H1 (cell line): ENCODE measurements at regions not wholly inside any gene's neighbourhood (a gene's known extent, or its start where the extent isn't known, plus 50 kb on each side); places are given as distances from the start of the nearest gene placed in this dataset.

Experiments
- CTCF ChIA-PET: fragments of 300-600 bp; sonication (Branson Sonifier 250); formaldehyde crosslinking; loops from one replicate; lab custom pipeline; 2021; ENCODE audit not compliant: partially characterized antibody; lab: Charles Lee
- POLR2A ChIA-PET: fragments of 300-600 bp; sonication (Branson Sonifier 250); formaldehyde crosslinking; loops from one replicate; lab custom pipeline; 2021; ENCODE audit warnings: inconsistent platforms; ENCODE audit not compliant: partially characterized antibody; lab: Charles Lee
- DNase-seq, 2 experiments: peaks; one replicate each; pipeline versions ENCODE4 v3.0.0 to v3.0.0-alpha.2; 2010 to 2022; ENCODE audit warnings: low spot score in 2 of 2, low read depth in 1 of 2, mixed read lengths in 1 of 2
- FAIRE-seq: peaks from 2 replicates; lab custom pipeline; 2011; peaks lifted over from hg19 to GRCh38; lab: Jason Lieb, UNC
- H2AFZ ChIP-seq: 2 replicates; pipeline ENCODE4 v1.8.1; 2012; ENCODE audit warnings: low read length, inconsistent platforms
- H2AK5ac ChIP-seq: 2 replicates; pipeline ENCODE4 v1.6.1; 2013; ENCODE audit warnings: low read depth, low read length
- H2BK120ac ChIP-seq: replicated peaks from 2 replicates; pipeline ENCODE3; 2013; ENCODE audit warnings: low read depth, low read length, inconsistent platforms
- H2BK12ac ChIP-seq: 2 replicates; pipeline ENCODE4 v1.6.1; 2013; ENCODE audit warnings: low read depth, low read length
- H2BK15ac ChIP-seq: 2 replicates; pipeline ENCODE4 v1.6.1; 2013; ENCODE audit warnings: low read length
- H2BK20ac ChIP-seq: 2 replicates; pipeline ENCODE4 v1.6.1; 2013; ENCODE audit warnings: low read length
- H2BK5ac ChIP-seq: 2 replicates; pipeline ENCODE4 v1.6.1; 2013; ENCODE audit warnings: low read depth, low read length
- H3K14ac ChIP-seq: 2 replicates; pipeline ENCODE4 v1.6.1; 2013; ENCODE audit warnings: inconsistent platforms; ENCODE audit not compliant: insufficient read length
- H3K18ac ChIP-seq: 2 replicates; pipeline ENCODE4 v1.6.1; 2013; ENCODE audit warnings: low read length; ENCODE audit errors: extremely low read depth
- H3K23ac ChIP-seq: 2 replicates; pipeline ENCODE4 v1.6.1; 2013; ENCODE audit warnings: inconsistent platforms; ENCODE audit not compliant: insufficient read length
- H3K23me2 ChIP-seq: 2 replicates; pipeline ENCODE4 v1.6.1; 2013; ENCODE audit warnings: low read depth, low read length
- H3K27ac ChIP-seq: 2 replicates; pipeline ENCODE4 v1.6.1; 2011; ENCODE audit warnings: low read depth, low read length, inconsistent platforms
- H3K27me3 ChIP-seq, 4 experiments: replicated peaks in 1 of 4; 1 replicate in 1 of 4; 2 replicates in 3 of 4; pipeline versions ENCODE4 v1.6.1 to v1.8.1; 2011 to 2013; ENCODE audit warnings: low read length in 3 of 4, mild to moderate bottlenecking in 3 of 4, inconsistent platforms in 2 of 4, mixed read lengths in 2 of 4, moderate library complexity in 1 of 4; ENCODE audit not compliant: control insufficient read depth in 3 of 4, insufficient read depth in 3 of 4; ENCODE audit errors: extremely low read depth in 1 of 4
- H3K36me3 ChIP-seq, 4 experiments: 2 replicates each; pipeline versions ENCODE4 v1.6.1 to v1.8.1; 2011 to 2013; ENCODE audit warnings: mild to moderate bottlenecking in 4 of 4, low read length in 3 of 4, moderate library complexity in 2 of 4, control low read depth in 1 of 4, inconsistent platforms in 1 of 4; ENCODE audit not compliant: insufficient read depth in 4 of 4, control insufficient read depth in 2 of 4
- H3K4ac ChIP-seq: replicated peaks from 2 replicates; pipeline ENCODE3; 2013; ENCODE audit warnings: low read length, low read depth, mixed read lengths, inconsistent platforms; ENCODE audit not compliant: insufficient read length
- H3K4me1 ChIP-seq, 4 experiments: replicated peaks in 1 of 4; 1 replicate in 1 of 4; 2 replicates in 3 of 4; pipeline versions ENCODE4 v1.6.1 to v1.8.1; 2011 to 2013; ENCODE audit warnings: low read length in 3 of 4, inconsistent platforms in 2 of 4, mixed read lengths in 1 of 4; ENCODE audit not compliant: insufficient read depth in 4 of 4, control insufficient read depth in 3 of 4
- H3K4me2 ChIP-seq, 2 experiments: 2 replicates each; pipeline versions ENCODE4 v1.6.1 to v1.8.1; 2011 to 2013; ENCODE audit warnings: low read depth in 2 of 2, low read length in 2 of 2, control low read depth in 1 of 2, inconsistent platforms in 1 of 2, mild to moderate bottlenecking in 1 of 2; ENCODE audit not compliant: insufficient read depth in 1 of 2
- H3K4me3 ChIP-seq, 4 experiments: fragments of 200-600, 300-600 bp in 1 of 4; sonication (generic), shearing (Covaris generic), sonication (Bioruptor Twin) in 1 of 4; 2 replicates each; pipeline versions ENCODE4 v1.5.1 to v1.8.1; 2011 to 2016; ENCODE audit warnings: low read length in 4 of 4, low read depth in 3 of 4, control low read depth in 2 of 4, inconsistent platforms in 2 of 4, mild to moderate bottlenecking in 2 of 4, mixed read lengths in 1 of 4, moderate library complexity in 1 of 4; ENCODE audit not compliant: insufficient read depth in 2 of 4; ENCODE audit errors: extremely low read depth in 1 of 4
- H3K56ac ChIP-seq: replicated peaks from 2 replicates; pipeline ENCODE3; 2013; ENCODE audit warnings: low read depth, mild to moderate bottlenecking, mixed read lengths, low read length, inconsistent platforms; ENCODE audit not compliant: insufficient read length
- H3K79me1 ChIP-seq: 2 replicates; pipeline ENCODE4 v1.6.1; 2013; ENCODE audit warnings: low read depth, low read length, control low read depth
- H3K79me2 ChIP-seq, 2 experiments: 2 replicates each; pipeline versions ENCODE4 v1.6.1 to v1.8.1; 2012 to 2013; ENCODE audit warnings: low read length in 2 of 2, mild to moderate bottlenecking in 2 of 2, inconsistent platforms in 1 of 2; ENCODE audit not compliant: insufficient read depth in 2 of 2, control insufficient read depth in 1 of 2
- H3K9ac ChIP-seq, 4 experiments: replicated peaks in 1 of 4; 1 replicate in 1 of 4; 2 replicates in 3 of 4; pipeline versions ENCODE4 v1.6.1 to v1.8.1; 2011 to 2013; ENCODE audit warnings: low read depth in 3 of 4, low read length in 3 of 4, control low read depth in 2 of 4, mild to moderate bottlenecking in 2 of 4, moderate library complexity in 2 of 4, inconsistent platforms in 1 of 4; ENCODE audit errors: extremely low read depth in 1 of 4
- H3K9me3 ChIP-seq, 2 experiments: 2 replicates each; pipeline versions ENCODE4 v1.6.1 to v1.8.1; 2012 to 2013; ENCODE audit warnings: mild to moderate bottlenecking in 2 of 2, moderate library complexity in 2 of 2, control low read depth in 1 of 2, inconsistent platforms in 1 of 2, low read depth in 1 of 2, low read length in 1 of 2, mixed read lengths in 1 of 2; ENCODE audit not compliant: insufficient read depth in 2 of 2
- H4K20me1 ChIP-seq, 2 experiments: replicated peaks in 1 of 2; 2 replicates each; pipeline versions ENCODE3 to v1.8.1; 2011 to 2013; ENCODE audit warnings: inconsistent platforms in 2 of 2, low read length in 2 of 2, mild to moderate bottlenecking in 1 of 2; ENCODE audit not compliant: insufficient read depth in 2 of 2, control insufficient read depth in 1 of 2
- H4K5ac ChIP-seq: 2 replicates; pipeline ENCODE4 v1.6.1; 2013; ENCODE audit warnings: low read length, low read depth, mixed read lengths, inconsistent platforms; ENCODE audit not compliant: insufficient read length
- H4K8ac ChIP-seq: 2 replicates; pipeline ENCODE4 v1.8.0; 2013; ENCODE audit warnings: mild to moderate bottlenecking, moderate library complexity, low read length, inconsistent platforms; ENCODE audit not compliant: insufficient read depth; ENCODE audit errors: extremely low read depth
- H4K91ac ChIP-seq: replicated peaks from 2 replicates; pipeline ENCODE3; 2013; ENCODE audit warnings: low read length, mixed read lengths, inconsistent platforms; ENCODE audit not compliant: insufficient read length
- ASH2L ChIP-seq: fragments of 200-600, 300-600 bp; sonication (generic); IDR thresholded peaks from one replicate; pipeline ENCODE4 v1.7.1; 2017; ENCODE audit warnings: low read length
- CEBPB ChIP-seq: IDR thresholded peaks from 2 replicates; pipeline ENCODE4 v1.6.1; 2012; ENCODE audit warnings: low read depth, low read length
- CHD2 ChIP-seq: IDR thresholded peaks from 2 replicates; pipeline ENCODE4 v1.6.1; 2012; ENCODE audit warnings: low read length, improper control_type of control experiment
- FOSL1 ChIP-seq: IDR thresholded peaks from 2 replicates; pipeline ENCODE4 v1.6.1; 2011; ENCODE audit warnings: mild to moderate bottlenecking, low read depth, low read length, moderate library complexity; ENCODE audit not compliant: insufficient read depth
- HDAC2 ChIP-seq, 2 experiments: fragments of 300-600 bp in 1 of 2; sonication (generic) in 1 of 2; IDR thresholded peaks; 2 replicates each; pipeline ENCODE4 v1.6.1; 2011 to 2012; ENCODE audit warnings: low read depth in 2 of 2, low read length in 2 of 2, mild to moderate bottlenecking in 2 of 2, moderate library complexity in 2 of 2, borderline replicate concordance in 1 of 2, inconsistent platforms in 1 of 2
- JUN ChIP-seq: IDR thresholded peaks from 2 replicates; pipeline ENCODE4 v1.6.1; 2011; ENCODE audit warnings: low read depth, mild to moderate bottlenecking, improper control_type of control experiment, low read length
- JUND ChIP-seq: IDR thresholded peaks from 2 replicates; pipeline ENCODE4 v1.6.1; 2011; ENCODE audit warnings: mild to moderate bottlenecking, improper control_type of control experiment, low read length
- KDM1A ChIP-seq: fragments of 200-600, 300-600 bp; sonication (generic); IDR thresholded peaks from 2 replicates; pipeline ENCODE4 v1.7.1; 2016; ENCODE audit warnings: mild to moderate bottlenecking, low read length, borderline replicate concordance
- MAFK ChIP-seq: IDR thresholded peaks from 2 replicates; pipeline ENCODE4 v1.6.1; 2012; ENCODE audit warnings: low read depth, mild to moderate bottlenecking, improper control_type of control experiment, low read length
- POU5F1 ChIP-seq: IDR thresholded peaks from 2 replicates; pipeline ENCODE4 v1.6.1; 2011; ENCODE audit warnings: low read depth, mild to moderate bottlenecking, low read length, moderate library complexity
- RAD21 ChIP-seq, 2 experiments: IDR thresholded peaks in 1 of 2; conservative IDR thresholded peaks in 1 of 2; 2 replicates each; pipeline ENCODE4 v1.6.1; 2011; ENCODE audit warnings: low read depth in 2 of 2, low read length in 2 of 2, improper control_type of control experiment in 1 of 2, inconsistent platforms in 1 of 2, mild to moderate bottlenecking in 1 of 2, moderate library complexity in 1 of 2
- RXRA ChIP-seq: IDR thresholded peaks from 2 replicates; pipeline ENCODE4 v1.6.1; 2011; ENCODE audit warnings: low read depth, mild to moderate bottlenecking, low read length, moderate library complexity; ENCODE audit not compliant: insufficient read depth
- SP2 ChIP-seq: IDR thresholded peaks from 2 replicates; pipeline ENCODE4 v1.6.1; 2012; ENCODE audit warnings: mild to moderate bottlenecking, low read length, inconsistent platforms
- TAF7 ChIP-seq: optimal IDR thresholded peaks from 2 replicates; pipeline ENCODE3; 2011; ENCODE audit warnings: low read depth, mild to moderate bottlenecking, inconsistent platforms, low read length, moderate library complexity, borderline replicate concordance
- YY1 ChIP-seq: IDR thresholded peaks from 2 replicates; pipeline ENCODE4 v1.6.1; 2011; ENCODE audit warnings: low read depth, mild to moderate bottlenecking, low read length
- WGBS, 2 experiments: shearing (Covaris generic) in 1 of 2; methylation state at CpG; one replicate each; pipeline versions ENCODE4 v1.1.6 to v1.1.7; 2013 to 2015; ENCODE audit warnings: low lambda C conversion rate in 2 of 2, mixed read lengths in 2 of 2, inconsistent platforms in 1 of 2, low coverage in 1 of 2, missing lambda C conversion rate in 1 of 2; ENCODE audit not compliant: insufficient replicate concordance in 2 of 2, insufficient coverage in 1 of 2, insufficient read length in 1 of 2; ENCODE audit errors: extremely low coverage in 1 of 2, missing lambda C conversion rate in 1 of 2; 5-methylcytosine and 5-hydroxymethylcytosine counted together
- TF ChIP-seq, protein P1 (sequence below): IDR thresholded peaks from 2 replicates; pipeline ENCODE4 v1.6.1; 2012; ENCODE audit warnings: inconsistent platforms

DNA sequence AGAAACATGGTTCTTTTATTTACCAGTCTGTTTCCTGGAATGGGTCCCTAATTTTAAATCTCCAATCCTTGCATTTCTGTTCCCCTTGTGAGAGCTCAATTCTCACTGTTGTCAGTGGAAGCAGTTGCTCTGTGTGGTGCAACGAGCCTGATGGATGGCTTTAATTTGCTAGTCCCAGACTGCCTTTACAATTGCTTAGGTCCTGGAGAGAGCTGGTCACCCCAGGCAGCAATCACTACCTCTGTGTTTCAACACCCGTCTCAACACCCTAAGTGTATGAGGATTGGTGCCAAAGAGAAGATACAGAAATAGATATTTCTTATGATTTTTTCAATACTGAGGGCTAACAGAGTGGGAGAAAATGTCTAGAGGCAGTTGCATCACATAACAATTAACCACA lies 873.8 kb downstream of the GLUD2 start:
- WGBS, 2 experiments, result 92% methylated on average over 2 of the region's 2 CpGs; no CpG with 5 or more reads in 1 of the 2 experiments
- Histone ChIP-seq H4K91ac (no peak overlapping the region), H3K27me3 (no peaks in the 10 kb centered on the region), H2BK20ac (no peak overlapping the region), H3K4me3 (no peak overlapping the region), H2AK5ac (no peak overlapping the region), H3K23me2 (no peaks in the 10 kb centered on the region), H3K4me1 (no peaks in the 10 kb centered on the region), H2BK15ac (no peak overlapping the region), H3K9me3 (no peaks in the 10 kb centered on the region), H4K5ac (no peak overlapping the region), H3K36me3 (no peaks in the 10 kb centered on the region), H3K14ac (no peak overlapping the region), H3K79me2 (no peaks in the 10 kb centered on the region), H4K20me1 (no peaks in the 10 kb centered on the region), H2BK12ac (no peak overlapping the region), H3K9ac (no peak overlapping the region), H2AFZ (no peak overlapping the region), H3K4me2 (no peak overlapping the region), H3K56ac (no peak overlapping the region), H3K27ac (no peak overlapping the region), H3K79me1 (no peaks in the 10 kb centered on the region), H3K23ac (no peak overlapping the region), H2BK120ac (no peak overlapping the region), H2BK5ac (no peak overlapping the region), H3K18ac (no peak overlapping the region), H3K4ac (no peak overlapping the region), H4K8ac (no peak overlapping the region)
- no peak for FAIRE-seq
- ChIA-PET CTCF (no interaction called here), POLR2A (no interaction called here)
- DNase-seq, result no peak
- no peak for TF ChIP-seq YY1
- TF ChIP-seq POU5F1, result no peak
- TF ChIP-seq KDM1A, result no peak
- TF ChIP-seq JUN, result no peak
- no peak for TF ChIP-seq HDAC2 (IDR thresholded peaks at IDR 0.05; ENCODE audit: borderline replicate concordance in 1 of 2, low read depth in 2 of 2, low read length in 2 of 2)
- TF ChIP-seq MAFK, result no peak
- TF ChIP-seq ASH2L, result no peak
- TF ChIP-seq SP2, result no peak
- TF ChIP-seq, protein P1, sequence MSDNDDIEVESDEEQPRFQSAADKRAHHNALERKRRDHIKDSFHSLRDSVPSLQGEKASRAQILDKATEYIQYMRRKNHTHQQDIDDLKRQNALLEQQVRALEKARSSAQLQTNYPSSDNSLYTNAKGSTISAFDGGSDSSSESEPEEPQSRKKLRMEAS, result no peak
- no peak for TF ChIP-seq RXRA
- TF ChIP-seq TAF7, result no peak
- no peak for TF ChIP-seq FOSL1
- TF ChIP-seq CHD2, result no peak
- TF ChIP-seq CEBPB, result no peak
- no peak for TF ChIP-seq RAD21 (IDR thresholded peaks at IDR 0.05 in 1 of 2, conservative IDR thresholded peaks at IDR 0.05 in 1 of 2; ENCODE audit: low read depth in 2 of 2, low read length in 2 of 2)
- TF ChIP-seq JUND, result no peak
